Endothelial cell of umbilical vein (primary cell): ENCODE measurements at regions not wholly inside any gene's neighbourhood (a gene's known extent, or its start where the extent isn't known, plus 50 kb on each side); places are given as distances from the start of the nearest gene placed in this dataset.

Experiments used
- BruUV-seq: library from RNA; stranded (reverse); fragments of 400-500 nt; replicated peaks from 2 replicates; lab custom pipeline; 2021; lab: Mats Ljungman, UMichigan
- CTCF ChIA-PET: fragments of 300-600, 350-600 bp; sonication (Branson Sonifier 250); formaldehyde crosslinking; loops from one replicate; lab custom pipeline; 2021; ENCODE audit warnings: antibody characterized with exemption, inconsistent platforms; lab: Charles Lee
- POLR2A ChIA-PET: fragments of 300-600, 350-600 bp; sonication (Branson Sonifier 250); formaldehyde crosslinking; loops from one replicate; lab custom pipeline; 2021; ENCODE audit warnings: antibody characterized with exemption, inconsistent platforms; lab: Charles Lee
- DNase-seq: peaks from one replicate; pipeline ENCODE4 v3.0.0-alpha.2; 2011; ENCODE audit warnings: low read depth, low spot score
- FAIRE-seq: peaks from 2 replicates; lab custom pipeline; 2011; peaks lifted over from hg19 to GRCh38; lab: Jason Lieb, UNC
- H2AFZ ChIP-seq: 2 replicates; pipeline ENCODE4 v1.6.0; 2012; ENCODE audit warnings: low read depth, low read length, control low read depth, inconsistent platforms
- H3K27ac ChIP-seq: 2 replicates; pipeline ENCODE4 v1.5.1; 2011; ENCODE audit warnings: low read depth, mild to moderate bottlenecking, control low read depth, low read length, moderate library complexity; ENCODE audit not compliant: insufficient read depth
- H3K27me3 ChIP-seq, 2 experiments: 2 replicates each; pipeline versions ENCODE4 v1.6.0 to v1.6.1; 2011; ENCODE audit warnings: low read length in 2 of 2, mixed read lengths in 1 of 2; ENCODE audit not compliant: control insufficient read depth in 2 of 2, insufficient read depth in 2 of 2
- H3K36me3 ChIP-seq, 2 experiments: 2 replicates in 1 of 2; 3 replicates in 1 of 2; pipeline ENCODE4 v1.5.1; 2011; ENCODE audit warnings: low read length in 2 of 2, mild to moderate bottlenecking in 1 of 2, moderate library complexity in 1 of 2; ENCODE audit not compliant: control insufficient read depth in 2 of 2, insufficient read depth in 2 of 2; ENCODE audit errors: extremely low read depth in 1 of 2
- H3K4me1 ChIP-seq: 3 replicates; pipeline ENCODE4 v1.5.1; 2011; ENCODE audit warnings: mild to moderate bottlenecking, low read length; ENCODE audit not compliant: control insufficient read depth, insufficient read depth; ENCODE audit errors: extremely low read depth
- H3K4me2 ChIP-seq: 2 replicates; pipeline ENCODE4 v1.6.1; 2011; ENCODE audit warnings: low read length, control low read depth, mixed read lengths; ENCODE audit not compliant: insufficient read depth
- H3K4me3 ChIP-seq, 3 experiments: fragments of 200-600 bp in 1 of 3; sonication (generic), shearing (Covaris generic) in 1 of 3; replicated peaks in 1 of 3; 2 replicates each; pipeline ENCODE4 v1.5.1; 2011 to 2016; ENCODE audit warnings: control low read depth in 3 of 3, low read length in 3 of 3, mild to moderate bottlenecking in 2 of 3, inconsistent platforms in 1 of 3, low read depth in 1 of 3, moderate library complexity in 1 of 3; ENCODE audit not compliant: insufficient read depth in 1 of 3
- H3K79me2 ChIP-seq: 2 replicates; pipeline ENCODE4 v1.6.0; 2012; ENCODE audit warnings: low read length, inconsistent platforms; ENCODE audit not compliant: control insufficient read depth, insufficient read depth
- H3K9ac ChIP-seq: replicated peaks from 2 replicates; pipeline ENCODE3; 2011; ENCODE audit warnings: low read length, control low read depth; ENCODE audit not compliant: insufficient read depth; ENCODE audit errors: extremely low read depth
- H3K9me1 ChIP-seq: replicated peaks from 3 replicates; pipeline ENCODE4 v1.6.0; 2011; ENCODE audit warnings: mild to moderate bottlenecking, low read length; ENCODE audit not compliant: control insufficient read depth, insufficient read depth; ENCODE audit errors: extremely low read depth
- H3K9me3 ChIP-seq: replicated peaks from 2 replicates; pipeline ENCODE4 v1.5.1; 2012; ENCODE audit warnings: low read length, inconsistent platforms; ENCODE audit not compliant: control insufficient read depth, insufficient read depth
- H4K20me1 ChIP-seq: replicated peaks from 2 replicates; pipeline ENCODE3; 2011; ENCODE audit warnings: mild to moderate bottlenecking, low read length; ENCODE audit not compliant: control insufficient read depth, insufficient read depth; ENCODE audit errors: extremely low read depth
- EZH2 ChIP-seq: IDR thresholded peaks from 2 replicates; pipeline ENCODE4 v1.6.1; 2012; ENCODE audit warnings: borderline replicate concordance, low read depth, mild to moderate bottlenecking, moderate library complexity, low read length, inconsistent platforms; ENCODE audit not compliant: severe bottlenecking
- FOS ChIP-seq: IDR thresholded peaks from 2 replicates; pipeline ENCODE4 v1.6.1; 2011; ENCODE audit warnings: mild to moderate bottlenecking, low read length, moderate library complexity, borderline replicate concordance; ENCODE audit not compliant: insufficient read depth
- GATA2 ChIP-seq: IDR thresholded peaks from 2 replicates; pipeline ENCODE4 v1.7.0; 2011; ENCODE audit warnings: low read depth, mild to moderate bottlenecking, moderate library complexity, mixed read lengths, low read length; ENCODE audit not compliant: insufficient read length, insufficient read depth
- JUN ChIP-seq: IDR thresholded peaks from 2 replicates; pipeline ENCODE4 v1.6.1; 2011; ENCODE audit warnings: borderline replicate concordance, low read depth; ENCODE audit not compliant: insufficient read length, insufficient read depth
- MYC ChIP-seq: IDR thresholded peaks from one replicate; pipeline ENCODE4 v1.6.1; 2011; ENCODE audit warnings: mild to moderate bottlenecking, low read depth, low read length
- POLR2A ChIP-seq: IDR thresholded peaks from 2 replicates; pipeline ENCODE4 v1.6.1; 2012; ENCODE audit warnings: low read depth, mild to moderate bottlenecking, control low read depth, low read length
- POLR2AphosphoS5 ChIP-seq: IDR thresholded peaks from 2 replicates; pipeline ENCODE4 v1.6.1; 2012; ENCODE audit warnings: low read depth, mild to moderate bottlenecking, control low read depth, low read length, moderate library complexity; ENCODE audit not compliant: insufficient read depth
- dilution Hi-C: fragments of 300-500 bp; cut with MboI; formaldehyde crosslinking; loops from one replicate; pipeline ENCODE4 v1.15.0; 2019; ENCODE audit warnings: low sequenced_read_pairs; ENCODE audit not compliant: extremely low pct_ligation_motif_present
- intact Hi-C: fragments of 100-400 bp; cut with micrococcal nuclease; formaldehyde crosslinking; loops from one replicate; pipeline ENCODE4 v1.10.0; 2022
- TF ChIP-seq, protein P1 (sequence below), 2 donors: IDR thresholded peaks; 1 replicate in 1 of 2; 2 replicates in 1 of 2; pipeline ENCODE4 v1.5.1; 2011; ENCODE audit warnings: low read length in 2 of 2, mild to moderate bottlenecking in 2 of 2, moderate library complexity in 2 of 2, control low read depth in 1 of 2, inconsistent platforms in 1 of 2, low read depth in 1 of 2; ENCODE audit not compliant: insufficient read depth in 1 of 2; ENCODE audit errors: extremely low read depth in 1 of 2
- TF ChIP-seq, protein P2 (sequence below): IDR thresholded peaks from 2 replicates; pipeline ENCODE4 v1.6.1; 2011; ENCODE audit not compliant: insufficient read depth, insufficient read length

DNA sequence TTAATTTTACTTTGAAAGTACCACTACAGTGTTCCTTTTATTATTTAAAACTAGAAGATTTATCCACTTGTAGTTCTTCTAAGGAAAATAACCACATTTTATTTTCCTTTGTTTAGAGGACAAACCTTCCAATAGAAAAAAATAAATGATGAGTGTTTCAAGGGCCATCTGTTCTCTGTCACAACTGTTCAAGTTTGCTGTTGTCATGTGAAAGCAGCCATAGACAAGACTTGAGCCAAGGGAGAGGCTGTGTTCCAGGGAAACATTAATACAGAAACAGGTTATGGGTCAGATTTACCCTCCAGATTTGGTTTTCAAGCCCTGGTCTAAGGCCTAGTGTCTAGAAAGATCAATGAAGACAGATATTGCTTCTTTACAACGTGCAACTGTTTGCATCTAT lies 463.6 kb downstream of the C6orf118 start:
- Histone ChIP-seq H3K9me3 (peaks cover 2% of the 10 kb centered on the region), H3K4me3 (no peak overlapping the region), H2AFZ (no peak overlapping the region), H3K4me2 (no peak overlapping the region), H3K36me3 (no peaks in the 10 kb centered on the region), H3K4me1 (no peaks in the 10 kb centered on the region), H3K79me2 (no peaks in the 10 kb centered on the region), H3K27ac (no peak overlapping the region), H3K9ac (no peak overlapping the region), H3K27me3 (no peaks in the 10 kb centered on the region), H3K9me1 (no peaks in the 10 kb centered on the region), H4K20me1 (no peaks in the 10 kb centered on the region)
- POLR2A ChIA-PET, result no interaction called here
- no peak for TF ChIP-seq EZH2
- TF ChIP-seq MYC, result no peak
- no peak for TF ChIP-seq JUN
- TF ChIP-seq, protein P1, sequence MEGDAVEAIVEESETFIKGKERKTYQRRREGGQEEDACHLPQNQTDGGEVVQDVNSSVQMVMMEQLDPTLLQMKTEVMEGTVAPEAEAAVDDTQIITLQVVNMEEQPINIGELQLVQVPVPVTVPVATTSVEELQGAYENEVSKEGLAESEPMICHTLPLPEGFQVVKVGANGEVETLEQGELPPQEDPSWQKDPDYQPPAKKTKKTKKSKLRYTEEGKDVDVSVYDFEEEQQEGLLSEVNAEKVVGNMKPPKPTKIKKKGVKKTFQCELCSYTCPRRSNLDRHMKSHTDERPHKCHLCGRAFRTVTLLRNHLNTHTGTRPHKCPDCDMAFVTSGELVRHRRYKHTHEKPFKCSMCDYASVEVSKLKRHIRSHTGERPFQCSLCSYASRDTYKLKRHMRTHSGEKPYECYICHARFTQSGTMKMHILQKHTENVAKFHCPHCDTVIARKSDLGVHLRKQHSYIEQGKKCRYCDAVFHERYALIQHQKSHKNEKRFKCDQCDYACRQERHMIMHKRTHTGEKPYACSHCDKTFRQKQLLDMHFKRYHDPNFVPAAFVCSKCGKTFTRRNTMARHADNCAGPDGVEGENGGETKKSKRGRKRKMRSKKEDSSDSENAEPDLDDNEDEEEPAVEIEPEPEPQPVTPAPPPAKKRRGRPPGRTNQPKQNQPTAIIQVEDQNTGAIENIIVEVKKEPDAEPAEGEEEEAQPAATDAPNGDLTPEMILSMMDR (IDR thresholded peaks at IDR 0.05; ENCODE audit: extremely low read depth in 1 of 2, insufficient read depth in 1 of 2, low read depth in 1 of 2, low read length in 2 of 2), result no peak
- TF ChIP-seq, protein P2, sequence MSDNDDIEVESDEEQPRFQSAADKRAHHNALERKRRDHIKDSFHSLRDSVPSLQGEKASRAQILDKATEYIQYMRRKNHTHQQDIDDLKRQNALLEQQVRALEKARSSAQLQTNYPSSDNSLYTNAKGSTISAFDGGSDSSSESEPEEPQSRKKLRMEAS, result no peak
- no peak for TF ChIP-seq FOS
- TF ChIP-seq POLR2AphosphoS5, result no peak
- no peak for TF ChIP-seq GATA2
- TF ChIP-seq POLR2A, result no peak
- no peak for DNase-seq
- dilution Hi-C loops, result no loop called here
- intact Hi-C loops, result no loop called here
- CTCF ChIA-PET, result no interaction called here
- no TSS peak for BruUV-seq
- FAIRE-seq, result no peak
